Neuronal stem cell (in vitro differentiated cells): ENCODE measurements at regions not wholly inside any gene's neighbourhood (a gene's known extent, or its start where the extent isn't known, plus 50 kb on each side); places are given as distances from the start of the nearest gene placed in this dataset.

Experiments
- DNase-seq: peaks from one replicate; pipeline ENCODE4 v3.0.0-alpha.2; 2013; ENCODE audit warnings: low spot score
- H2AFZ ChIP-seq: one replicate; pipeline ENCODE4 v1.6.1; 2013; ENCODE audit warnings: mild to moderate bottlenecking, low read length, inconsistent platforms
- H2AK5ac ChIP-seq: 2 replicates; pipeline ENCODE4 v1.6.1; 2013; ENCODE audit warnings: low read depth, mild to moderate bottlenecking, inconsistent platforms, low read length, moderate library complexity, mixed read lengths
- H2BK120ac ChIP-seq: 2 replicates; pipeline ENCODE4 v1.6.1; 2013; ENCODE audit warnings: low read depth, mild to moderate bottlenecking, inconsistent platforms, low read length, moderate library complexity, mixed read lengths
- H2BK12ac ChIP-seq: one replicate; pipeline ENCODE4 v1.6.1; 2013; ENCODE audit warnings: low read length, inconsistent platforms
- H2BK15ac ChIP-seq: 2 replicates; pipeline ENCODE4 v1.6.1; 2013; ENCODE audit warnings: mild to moderate bottlenecking, low read length, inconsistent platforms, mixed read lengths
- H2BK5ac ChIP-seq: one replicate; pipeline ENCODE4 v1.6.1; 2013; ENCODE audit warnings: inconsistent platforms, mild to moderate bottlenecking, low read length, moderate library complexity
- H3K14ac ChIP-seq: one replicate; pipeline ENCODE4 v1.6.1; 2013; ENCODE audit warnings: low read length, inconsistent platforms
- H3K18ac ChIP-seq: 2 replicates; pipeline ENCODE4 v1.6.1; 2013; ENCODE audit warnings: low read length, inconsistent platforms
- H3K23ac ChIP-seq: 2 replicates; pipeline ENCODE4 v1.6.1; 2013; ENCODE audit warnings: low read depth, mild to moderate bottlenecking, mixed read lengths, low read length, inconsistent platforms; ENCODE audit not compliant: poor library complexity
- H3K27ac ChIP-seq: replicated peaks from 3 replicates; pipeline ENCODE4 v1.5.1; 2013; ENCODE audit warnings: low read length, inconsistent platforms
- H3K27me3 ChIP-seq, 3 experiments: 2 replicates each; pipeline ENCODE4 v1.6.1; 2013; ENCODE audit warnings: low read length in 3 of 3, mild to moderate bottlenecking in 2 of 3, inconsistent platforms in 1 of 3, low read depth in 1 of 3, mixed read lengths in 1 of 3, moderate library complexity in 1 of 3; ENCODE audit not compliant: control insufficient read depth in 3 of 3, insufficient read depth in 3 of 3
- H3K36me3 ChIP-seq, 2 donors: replicated peaks in 1 of 2; 2 replicates each; pipeline ENCODE4 v1.6.1; 2013; ENCODE audit warnings: low read length in 2 of 2; ENCODE audit not compliant: control insufficient read depth in 2 of 2, insufficient read depth in 2 of 2
- H3K4ac ChIP-seq: 2 replicates; pipeline ENCODE4 v1.6.1; 2013; ENCODE audit warnings: inconsistent platforms, mild to moderate bottlenecking, low read length, moderate library complexity
- H3K4me1 ChIP-seq, 2 donors: 1 replicate in 1 of 2; 2 replicates in 1 of 2; pipeline ENCODE4 v1.6.1; 2013; ENCODE audit warnings: low read length in 2 of 2, low read depth in 1 of 2; ENCODE audit not compliant: control insufficient read depth in 2 of 2, insufficient read depth in 1 of 2
- H3K4me2 ChIP-seq: one replicate; pipeline ENCODE4 v1.6.1; 2013; ENCODE audit warnings: mild to moderate bottlenecking, low read length, inconsistent platforms; ENCODE audit not compliant: insufficient read depth, poor library complexity, severe bottlenecking
- H3K4me3 ChIP-seq, 2 donors: 2 replicates each; pipeline ENCODE4 v1.5.1; 2013; ENCODE audit warnings: low read length in 2 of 2, mild to moderate bottlenecking in 2 of 2, inconsistent platforms in 1 of 2, moderate library complexity in 1 of 2
- H3K79me1 ChIP-seq: one replicate; pipeline ENCODE4 v1.6.1; 2013; ENCODE audit warnings: low read depth, mild to moderate bottlenecking, inconsistent platforms, low read length, moderate library complexity
- H3K9ac ChIP-seq: one replicate; pipeline ENCODE4 v1.6.1; 2013; ENCODE audit warnings: mild to moderate bottlenecking, low read depth, low read length, inconsistent platforms; ENCODE audit not compliant: poor library complexity
- H3K9me3 ChIP-seq, 2 donors: replicated peaks in 1 of 2; 2 replicates each; pipeline versions ENCODE3 to v1.6.1; 2013; ENCODE audit warnings: low read length in 2 of 2, mild to moderate bottlenecking in 2 of 2, inconsistent platforms in 1 of 2, low read depth in 1 of 2, mixed read lengths in 1 of 2, moderate library complexity in 1 of 2; ENCODE audit not compliant: control insufficient read depth in 2 of 2, insufficient read depth in 1 of 2
- H4K8ac ChIP-seq: one replicate; pipeline ENCODE4 v1.6.1; 2013; ENCODE audit warnings: low read depth, mild to moderate bottlenecking, inconsistent platforms, low read length, moderate library complexity
- H4K91ac ChIP-seq: one replicate; pipeline ENCODE4 v1.6.1; 2013; ENCODE audit warnings: low read length, low read depth, mild to moderate bottlenecking, inconsistent platforms; ENCODE audit not compliant: poor library complexity
- WGBS, 2 donors: extraction: QIAGEN DNeasy Blood & Tissue Kit; methylation state at CpG; one replicate each; pipeline ENCODE4 v1.1.7; 2013; ENCODE audit warnings: missing lambda C conversion rate in 2 of 2, mixed read lengths in 1 of 2; ENCODE audit not compliant: insufficient read length in 2 of 2, insufficient replicate concordance in 1 of 2; ENCODE audit errors: extremely low coverage in 2 of 2; 5-methylcytosine and 5-hydroxymethylcytosine counted together

DNA sequence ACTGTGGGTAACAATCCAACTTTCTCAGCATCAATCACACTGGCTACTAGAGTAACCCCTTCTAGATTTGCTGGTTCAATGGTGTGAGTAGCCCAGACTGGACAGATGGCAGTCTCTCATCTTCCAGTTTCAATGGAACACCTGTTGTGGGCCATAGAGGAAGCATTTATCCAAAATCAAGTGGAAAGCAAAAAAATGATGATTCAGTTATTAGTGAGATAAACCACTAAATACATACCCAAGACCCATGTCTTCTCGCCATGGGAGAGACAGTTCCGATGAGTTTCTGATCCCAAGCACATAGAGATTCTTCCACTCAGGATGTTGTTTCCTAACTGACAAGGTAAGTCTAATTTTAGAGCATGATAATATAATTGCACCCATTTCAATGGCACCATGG is 194.0 kb downstream of the IRS1 start:
- no peak overlapping the region for H3K9ac ChIP-seq
- no peak overlapping the region for H2BK5ac ChIP-seq
- no peaks in the 10 kb centered on the region for H3K27me3 ChIP-seq
- H3K9me3 ChIP-seq = peaks cover 0 to 4% of the 10 kb centered on the region in 2 donors
- no peak for DNase-seq
- H3K23ac ChIP-seq = no peak overlapping the region
- H2BK120ac ChIP-seq = no peak overlapping the region
- H3K36me3 ChIP-seq = no peaks in the 10 kb centered on the region
- no peak overlapping the region for H4K8ac ChIP-seq
- H3K4me1 ChIP-seq = peaks cover 0 to 1% of the 10 kb centered on the region in 2 donors
- no peak overlapping the region for H3K4ac ChIP-seq
- no peak overlapping the region for H3K18ac ChIP-seq
- H3K4me3 ChIP-seq = no peak overlapping the region
- H2AK5ac ChIP-seq = no peak overlapping the region
- no peak overlapping the region for H2AFZ ChIP-seq
- no CpG with 5 or more reads among the region's 2 CpGs for WGBS, 2 donors
- no peak overlapping the region for H4K91ac ChIP-seq
- no peak overlapping the region for H3K4me2 ChIP-seq
- no peak overlapping the region for H2BK12ac ChIP-seq
- H3K27ac ChIP-seq = no peak overlapping the region
- H2BK15ac ChIP-seq = no peak overlapping the region
- H3K79me1 ChIP-seq = no peaks in the 10 kb centered on the region
- H3K14ac ChIP-seq = no peak overlapping the region

DNA sequence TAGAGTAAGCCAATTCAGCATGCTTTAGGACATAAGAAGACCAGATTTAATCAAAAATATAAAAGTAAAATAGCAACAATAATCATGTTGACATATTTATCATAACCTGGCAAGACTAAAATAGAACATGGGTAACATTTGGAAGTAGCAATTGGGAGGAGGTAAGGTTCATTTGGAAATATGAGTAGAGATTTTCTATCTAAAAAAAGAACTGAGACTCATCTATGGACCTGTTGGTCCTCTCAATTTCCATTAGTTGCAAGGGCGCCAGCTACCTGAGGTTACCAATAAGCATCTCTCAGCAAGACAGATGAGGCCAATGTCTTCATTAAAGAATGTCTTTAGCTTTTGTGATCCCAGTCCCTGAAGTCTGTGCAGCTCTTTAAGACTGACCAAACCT is 196.0 kb downstream of the IRS1 start:
- Histone ChIP-seq H3K27ac (no peak overlapping the region), H4K8ac (no peak overlapping the region), H2BK12ac (no peak overlapping the region), H2BK15ac (no peak overlapping the region), H3K4me2 (no peak overlapping the region), H3K14ac (no peak overlapping the region), H3K36me3 (no peaks in the 10 kb centered on the region), H3K27me3 (no peaks in the 10 kb centered on the region), H3K18ac (no peak overlapping the region), H3K23ac (no peak overlapping the region), H3K4me3 (no peak overlapping the region), H3K79me1 (no peaks in the 10 kb centered on the region), H2BK120ac (no peak overlapping the region), H4K91ac (no peak overlapping the region), H2AK5ac (no peak overlapping the region), H3K4me1 (peaks cover 0 to 4% of the 10 kb centered on the region in 2 donors), H3K4ac (no peak overlapping the region), H2AFZ (no peak overlapping the region), H3K9ac (no peak overlapping the region), H3K9me3 (peaks cover 0 to 7% of the 10 kb centered on the region in 2 donors), H2BK5ac (no peak overlapping the region)
- no CpG with 5 or more reads among the region's 1 CpG for WGBS, 2 donors
- DNase-seq = no peak

DNA sequence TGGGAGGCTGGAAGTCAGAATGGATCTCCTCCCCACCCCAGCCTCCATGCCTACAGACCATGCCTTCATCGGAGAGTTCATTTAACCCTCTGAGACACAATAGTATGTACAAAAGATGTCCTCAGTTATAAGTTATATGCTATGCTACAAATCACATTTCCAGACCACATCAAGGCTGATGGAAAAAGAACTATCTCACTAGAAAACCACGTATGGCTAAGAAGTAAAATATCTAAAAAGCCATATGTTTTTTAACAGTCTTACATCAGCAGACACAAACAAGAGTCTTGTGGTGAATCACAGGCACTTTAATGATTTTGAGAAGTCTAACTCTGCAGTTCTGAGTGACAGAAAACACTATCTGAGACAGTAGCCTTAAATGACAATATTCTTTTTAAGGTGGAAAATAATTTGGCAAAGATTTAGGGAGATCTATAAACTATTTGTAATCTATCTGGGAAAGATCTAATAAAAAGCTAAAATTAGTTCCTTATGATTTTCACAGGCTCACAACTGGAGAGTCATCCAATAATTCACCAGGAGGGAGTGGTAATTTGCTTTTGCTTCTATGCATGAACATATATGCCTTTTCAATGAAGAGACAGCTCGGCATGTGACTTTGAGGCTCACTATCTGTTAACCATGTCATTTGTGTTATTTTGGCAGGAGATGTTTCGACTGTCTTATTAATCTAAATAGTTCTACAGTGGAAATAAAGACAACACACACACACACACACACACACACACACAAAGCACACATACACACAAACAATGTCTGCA is 197.5 kb downstream of the IRS1 start:
- no peak overlapping the region for H3K4ac ChIP-seq
- H2BK120ac ChIP-seq = no peak overlapping the region
- H3K4me1 ChIP-seq = peaks cover 0 to 4% of the 10 kb centered on the region in 2 donors
- no peak overlapping the region for H3K9ac ChIP-seq
- H3K36me3 ChIP-seq = no peaks in the 10 kb centered on the region
- no peak overlapping the region for H3K4me2 ChIP-seq
- H2AFZ ChIP-seq = no peak overlapping the region
- no peak overlapping the region for H4K8ac ChIP-seq
- H3K27me3 ChIP-seq = no peaks in the 10 kb centered on the region
- H3K18ac ChIP-seq = no peak overlapping the region
- H3K79me1 ChIP-seq = no peaks in the 10 kb centered on the region
- H3K23ac ChIP-seq = no peak overlapping the region
- no peak overlapping the region for H2BK5ac ChIP-seq
- H3K4me3 ChIP-seq = no peak overlapping the region
- no peak overlapping the region for H2BK15ac ChIP-seq
- no peak overlapping the region for H3K14ac ChIP-seq
- H3K27ac ChIP-seq = no peak overlapping the region
- H2AK5ac ChIP-seq = no peak overlapping the region
- no CpG with 5 or more reads among the region's 4 CpGs for WGBS, 2 donors
- H4K91ac ChIP-seq = no peak overlapping the region
- peaks cover 0 to 7% of the 10 kb centered on the region in 2 donors for H3K9me3 ChIP-seq
- DNase-seq = no peak
- no peak overlapping the region for H2BK12ac ChIP-seq

DNA sequence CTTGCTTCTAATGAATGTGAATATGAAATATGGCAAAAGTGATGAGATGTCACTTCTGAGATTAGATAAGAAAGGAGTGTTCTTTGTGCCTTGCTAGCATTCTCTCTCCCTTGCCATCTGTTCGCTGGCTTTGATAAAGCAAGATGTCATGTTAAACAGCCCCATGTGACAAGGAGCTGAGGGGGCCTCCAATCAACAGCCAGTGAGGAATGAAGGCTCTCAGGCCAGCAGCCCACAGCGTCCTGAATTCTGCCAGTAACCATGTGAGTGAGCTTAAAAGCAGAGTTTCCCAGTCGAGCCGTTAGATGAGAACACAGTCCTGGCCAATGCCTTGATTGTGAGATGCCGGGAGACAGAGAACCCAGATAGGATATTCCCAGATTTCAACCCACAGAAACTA is 198.8 kb downstream of the IRS1 start:
- no peak overlapping the region for H3K23ac ChIP-seq
- H3K36me3 ChIP-seq = no peaks in the 10 kb centered on the region
- peaks cover 0 to 4% of the 10 kb centered on the region in 2 donors for H3K4me1 ChIP-seq
- no peaks in the 10 kb centered on the region for H3K79me1 ChIP-seq
- no CpG with 5 or more reads among the region's 5 CpGs for WGBS, 2 donors
- H4K91ac ChIP-seq = no peak overlapping the region
- H2BK5ac ChIP-seq = no peak overlapping the region
- H4K8ac ChIP-seq = no peak overlapping the region
- peaks cover 0 to 7% of the 10 kb centered on the region in 2 donors for H3K9me3 ChIP-seq
- H2AK5ac ChIP-seq = no peak overlapping the region
- H3K27me3 ChIP-seq = no peaks in the 10 kb centered on the region
- H2BK12ac ChIP-seq = no peak overlapping the region
- H3K4ac ChIP-seq = no peak overlapping the region
- H3K9ac ChIP-seq = no peak overlapping the region
- H3K4me2 ChIP-seq = no peak overlapping the region
- H3K14ac ChIP-seq = no peak overlapping the region
- no peak overlapping the region for H3K27ac ChIP-seq
- H3K4me3 ChIP-seq = no peak overlapping the region
- no peak for DNase-seq
- no peak overlapping the region for H2BK15ac ChIP-seq
- no peak overlapping the region for H2BK120ac ChIP-seq
- peak overlapping the region; percentile 48 for H2AFZ ChIP-seq
- H3K18ac ChIP-seq = no peak overlapping the region
